Activated CD8-positive, alpha-beta memory T cell treated with anti-CD3 and anti-CD28 coated beads, Interleukin-2, amount 50 U/mL, for 1 hour (primary cell): ENCODE measurements at regions not wholly inside any gene's neighbourhood (a gene's known extent, or its start where the extent isn't known, plus 50 kb on each side); places are given as distances from the start of the nearest gene placed in this dataset.
"Not testable (repeated sequence)": the region's sequence is repeated elsewhere in the genome, so short reads cannot be mapped to it uniquely, and the experiment has no call there.

ENCODE experiments used
- DNase-seq: peaks from one replicate; pipeline ENCODE4 v3.0.0-alpha.2; 2020; ENCODE audit errors: extremely low read depth

- no peak for DNase-seq
Observed at GRCh38 chr3:109994853-109995252, 657.5 kb upstream of the DPPA4 start.

- no peak for DNase-seq
Observed at GRCh38 chr3:109995377-109995776, 658.0 kb upstream of the DPPA4 start.

GRCh38 chr3:110001905-110002304, 664.6 kb upstream of the DPPA4 start:
- DNase-seq, result not testable (repeated sequence)

GRCh38 chr3:110006913-110007312, 669.6 kb upstream of the DPPA4 start:
- no peak for DNase-seq

GRCh38 chr3:110015231-110015963, 678.1 kb upstream of the DPPA4 start:
- DNase-seq, result no peak

- no peak for DNase-seq
Observed at GRCh38 chr3:110016235-110016815, 679.0 kb upstream of the DPPA4 start.

GRCh38 chr3:110017304-110017703, 680.0 kb upstream of the DPPA4 start:
- no peak for DNase-seq

- no peak for DNase-seq
Observed at GRCh38 chr3:110021659-110022058, 684.3 kb upstream of the DPPA4 start.

- not testable (repeated sequence) for DNase-seq
Observed at GRCh38 chr3:110023022-110023421, 685.7 kb upstream of the DPPA4 start.

GRCh38 chr3:110026421-110026820, 689.1 kb upstream of the DPPA4 start:
- DNase-seq, result no peak

GRCh38 chr3:110027446-110028080, 690.2 kb upstream of the DPPA4 start:
- no peak for DNase-seq

- DNase-seq, result no peak
Observed at GRCh38 chr3:110031975-110032374, 694.6 kb upstream of the DPPA4 start.

GRCh38 chr3:110059431-110059830, 722.1 kb upstream of the DPPA4 start:
- no peak for DNase-seq

GRCh38 chr3:110062716-110063115, 725.4 kb upstream of the DPPA4 start:
- DNase-seq, result no peak

GRCh38 chr3:110063178-110063577, 725.8 kb upstream of the DPPA4 start:
- no peak for DNase-seq

- no peak for DNase-seq
Observed at GRCh38 chr3:110066206-110066605, 728.9 kb upstream of the DPPA4 start.

- no peak for DNase-seq
Observed at GRCh38 chr3:110067527-110067926, 730.2 kb upstream of the DPPA4 start.

- DNase-seq, result no peak
Observed at GRCh38 chr3:110069761-110070160, 732.4 kb upstream of the DPPA4 start.

- DNase-seq, result no peak
Observed at GRCh38 chr3:110070161-110070916, 733.0 kb upstream of the DPPA4 start.

GRCh38 chr3:110074095-110074494, 736.7 kb upstream of the DPPA4 start:
- no peak for DNase-seq

- DNase-seq, result no peak
Observed at GRCh38 chr3:110077093-110077492, 739.7 kb upstream of the DPPA4 start.

GRCh38 chr3:110093411-110093810, 756.1 kb upstream of the DPPA4 start:
- DNase-seq, result no peak
